Heart right ventricle (tissue), 16 donors: ENCODE measurements at regions not wholly inside any gene's neighbourhood (a gene's known extent, or its start where the extent isn't known, plus 50 kb on each side); places are given as distances from the start of the nearest gene placed in this dataset.

Source experiments
- ATAC-seq, 8 donors: fragments of 200-7000 bp; cut with Tn5 transposase; one replicate each; pipeline ENCODE4 v1.9.1; 2020; ENCODE audit warnings: mild to moderate bottlenecking in 8 of 8, moderate library complexity in 8 of 8, moderate number of reproducible peaks in 1 of 8
- DNase-seq, 2 donors: peaks; one replicate each; pipeline ENCODE4 v3.0.0-alpha.2; 2020
- H3K27ac ChIP-seq, 10 donors: fragments of 200-600 bp; sonication (generic) in 2 of 10; one replicate each; pipeline versions ENCODE4 v1.5.0 to v1.8.0; 2020 to 2022; ENCODE audit warnings: mild to moderate bottlenecking in 3 of 10
- H3K27me3 ChIP-seq, 7 donors: fragments of 200-600 bp; one replicate each; pipeline ENCODE4 v1.8.0; 2021 to 2022; ENCODE audit warnings: mild to moderate bottlenecking in 2 of 7
- H3K36me3 ChIP-seq, 9 donors: fragments of 200-600 bp; sonication (generic) in 1 of 9; one replicate each; pipeline versions ENCODE4 v1.5.0 to v1.8.0; 2020 to 2022; ENCODE audit warnings: mild to moderate bottlenecking in 2 of 9
- H3K4me1 ChIP-seq, 9 donors: fragments of 200-600 bp; sonication (generic) in 1 of 9; one replicate each; pipeline versions ENCODE4 v1.5.0 to v1.8.0; 2020 to 2022; ENCODE audit warnings: mild to moderate bottlenecking in 4 of 9
- H3K4me3 ChIP-seq, 10 donors: fragments of 200-600 bp; sonication (generic) in 2 of 10; one replicate each; pipeline versions ENCODE4 v1.5.0 to v1.8.0; 2020 to 2022; ENCODE audit warnings: mild to moderate bottlenecking in 7 of 10, moderate library complexity in 2 of 10
- H3K9me3 ChIP-seq, 11 donors: fragments of 200-600 bp in 10 of 11; sonication (generic) in 2 of 11; one replicate each; pipeline versions ENCODE4 v1.5.0 to v1.8.0; 2013 to 2022; ENCODE audit warnings: mild to moderate bottlenecking in 2 of 11, control low read depth in 1 of 11, moderate library complexity in 1 of 11
- CTCF ChIP-seq, 9 donors: fragments of 200-600 bp; sonication (generic) in 2 of 9; IDR thresholded peaks; one replicate each; pipeline versions ENCODE4 v1.5.0 to v1.8.0; 2021 to 2022; ENCODE audit warnings: antibody characterized with exemption in 9 of 9, mild to moderate bottlenecking in 5 of 9, moderate library complexity in 1 of 9
- WGBS, 2 donors: extraction: QIAGEN DNeasy Blood & Tissue Kit; methylation state at CpG; one replicate each; pipeline ENCODE4 v1.1.7; 2013; ENCODE audit warnings: inconsistent platforms in 1 of 2; 5-methylcytosine and 5-hydroxymethylcytosine counted together
- intact Hi-C, 10 donors: fragments of 100-400 bp; cut with DNase I; formaldehyde crosslinking; loops; one replicate each; pipeline versions ENCODE4 v1.11.1 to v1.14.2; 2022
- donor health status: Arrhythmogenic right ventricular cardiomyopathy.
- donor health status: ischemic (EF 13 %, LVEDD 7.1; RV severe dilation, severe dysfunction).
- donor health status: healthy with polysubstance abuse.
- donor health status: DM: no; HTN: yes; CAD: no.
- donor health status: DM: no; HTN: no; CAD: no.
- donor health status: ischemic (EF 25% LVEDD 6.9; RV normal size, moderate dysfunction).
- donor health status: ischemic (EF 25% LVEDD 5.7; RV mildly dilated, moderate dysfunction).
- donor health status: healthy.
- donor health status: DM: yes; HTN: yes; CAD: no.
- donor health status: Ischemic cardiomyopathy.
- donor health status: ischemic (EF 35%, LVEDD 5.7; RV mildly dilated, moderate dysfunction).
- donor health status: nonischemic (EF 11% LVEDD 7.7; RV severe dilation, severe dysfunction).
- donor health status: DM: yes; HTN: yes; CAD: no.
- donor health status: PGD.
- donor health status: ischemic (EF 29% LVEDD 5.4; RV normal size, mild dysfunction).
- donor health status: nonischemic (EF 23%, LVEDD 6.1; RV moderate dilation, normal function).

- no peak overlapping the region for H3K4me3 ChIP-seq
- no peaks in the 10 kb centered on the region for H3K27me3 ChIP-seq
- WGBS, 2 donors = 84 to 96% methylated on average over 2 of the region's 2 CpGs
- intact Hi-C loops = no loop called here
- ATAC-seq = no peak
- no peak for DNase-seq
- H3K4me1 ChIP-seq = no peaks in the 10 kb centered on the region
- peaks cover 0 to 33% (median 8%) of the 10 kb centered on the region in 11 donors for H3K9me3 ChIP-seq
- no peak overlapping the region for H3K27ac ChIP-seq
- TF ChIP-seq CTCF (IDR thresholded peaks at IDR 0.05) = no peak
- H3K36me3 ChIP-seq = no peaks in the 10 kb centered on the region
Measured at GRCh38 chr15:38150794-38151193, 101.8 kb upstream of the SPRED1 start.

GRCh38 chr15:38153781-38154180 is 98.9 kb upstream of the SPRED1 start:
- intact Hi-C loops = no loop called here
- no peaks in the 10 kb centered on the region for H3K27me3 ChIP-seq
- no peak overlapping the region for H3K27ac ChIP-seq
- H3K4me1 ChIP-seq = no peaks in the 10 kb centered on the region
- no peak for ATAC-seq
- H3K36me3 ChIP-seq = no peaks in the 10 kb centered on the region
- no peak for DNase-seq
- TF ChIP-seq CTCF (IDR thresholded peaks at IDR 0.05) = no peak
- H3K9me3 ChIP-seq = peaks cover 0 to 44% (median 14%) of the 10 kb centered on the region in 11 donors
- H3K4me3 ChIP-seq = no peak overlapping the region

GRCh38 chr15:38154255-38154654 is 98.4 kb upstream of the SPRED1 start:
- Histone ChIP-seq H3K4me1 (no peaks in the 10 kb centered on the region), H3K36me3 (no peaks in the 10 kb centered on the region)

GRCh38 chr15:38154837-38155236 is 97.8 kb upstream of the SPRED1 start:
- intact Hi-C loops = no loop called here
- no peak for ATAC-seq

More at GRCh38 chr15:38154255-38154654, 98.4 kb upstream of the SPRED1 start:
- H3K27me3 ChIP-seq = no peaks in the 10 kb centered on the region
- no peak overlapping the region for H3K27ac ChIP-seq
- ATAC-seq = no peak
- WGBS, 2 donors = 82 to 86% methylated on average over 1 of the region's 1 CpG
- H3K4me3 ChIP-seq = no peak overlapping the region
- intact Hi-C loops = no loop called here
- no peak for TF ChIP-seq CTCF (IDR thresholded peaks at IDR 0.05)
- DNase-seq = no peak
- H3K9me3 ChIP-seq = peaks cover 0 to 44% (median 14%) of the 10 kb centered on the region in 11 donors

More at GRCh38 chr15:38154837-38155236, 97.8 kb upstream of the SPRED1 start:
- WGBS, 2 donors = 83 to 86% methylated on average over 3 of the region's 3 CpGs
- H3K27me3 ChIP-seq = no peaks in the 10 kb centered on the region
- H3K4me1 ChIP-seq = no peaks in the 10 kb centered on the region
- no peak overlapping the region for H3K4me3 ChIP-seq
- H3K9me3 ChIP-seq = peaks cover 0 to 38% (median 14%) of the 10 kb centered on the region in 11 donors
- TF ChIP-seq CTCF (IDR thresholded peaks at IDR 0.05) = no peak
- DNase-seq = no peak
- H3K36me3 ChIP-seq = no peaks in the 10 kb centered on the region
- H3K27ac ChIP-seq = no peak overlapping the region
